ENCODE measurements at regions not wholly inside any gene's neighbourhood (a gene's known extent, or its start where the extent isn't known, plus 50 kb on each side); places are given as distances from the start of the nearest gene placed in this dataset.
A peak's percentile ranks its signal among the peaks of the same experiment; 100 is the strongest.

DNA sequence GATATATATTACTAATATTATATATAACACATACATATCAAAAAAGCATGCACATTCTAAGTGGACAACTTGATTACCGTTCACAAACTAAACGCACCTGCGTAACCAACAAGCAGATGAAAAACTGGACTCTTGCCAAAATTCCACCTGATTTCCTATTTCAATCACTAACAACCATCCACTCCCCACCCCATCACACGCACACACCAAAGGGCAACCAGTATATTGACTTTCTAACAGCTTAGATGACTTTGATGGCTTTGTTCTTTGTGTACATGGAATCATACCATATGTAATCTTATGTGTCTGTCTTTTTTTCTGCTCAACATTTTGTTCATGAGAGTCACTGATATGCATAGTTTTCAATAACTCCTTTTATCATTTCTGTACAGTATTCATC is 496.8 kb upstream of the ARRDC4 start:
- no peaks in the 10 kb centered on the region for H3K4me1 ChIP-seq (ENCODE audit: control insufficient read depth, insufficient read depth, low read length)
- 81% methylated on average over 3 of the region's 4 CpGs for WGBS (ENCODE audit: insufficient coverage)
- H3K4me3 ChIP-seq (ENCODE audit: low read depth, low read length), result no peak overlapping the region
- no peaks in the 10 kb centered on the region for H3K27me3 ChIP-seq (ENCODE audit: control insufficient read depth, insufficient read depth, low read length)
- H3K27ac ChIP-seq (ENCODE audit: low read depth, low read length), result no peak overlapping the region
- H3K36me3 ChIP-seq (ENCODE audit: control insufficient read depth, insufficient read depth, low read length), result no peaks in the 10 kb centered on the region
- no peaks in the 10 kb centered on the region for H3K9me3 ChIP-seq (ENCODE audit: control insufficient read depth, insufficient read depth, low read length)
- no peak for DNase-seq (ENCODE audit: low read depth in 4 of 6, low spot score in 6 of 6)

DNA sequence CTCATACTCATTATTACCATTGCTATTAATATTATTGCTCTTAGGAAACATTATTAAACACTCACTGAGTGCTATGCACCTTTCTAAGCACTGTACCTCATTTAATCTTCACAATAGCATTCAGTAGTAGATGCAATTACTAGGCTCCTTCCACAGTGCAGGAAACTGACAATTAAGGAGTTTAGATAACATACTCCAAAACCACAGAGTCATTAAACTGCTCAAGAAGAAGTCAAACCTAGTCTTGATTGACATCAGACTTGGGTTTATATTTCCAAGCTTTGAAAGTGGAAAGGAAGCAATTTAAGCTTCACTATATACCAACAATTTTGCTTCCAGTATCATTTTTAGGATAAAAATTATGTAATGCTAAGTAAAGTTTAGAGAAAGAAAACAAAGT is 490.1 kb upstream of the ARRDC4 start:
- H3K9me3 ChIP-seq (ENCODE audit: control insufficient read depth, insufficient read depth, low read length), result no peaks in the 10 kb centered on the region
- no peaks in the 10 kb centered on the region for H3K27me3 ChIP-seq (ENCODE audit: control insufficient read depth, insufficient read depth, low read length)
- H3K27ac ChIP-seq (ENCODE audit: low read depth, low read length), result no peak overlapping the region
- no peaks in the 10 kb centered on the region for H3K36me3 ChIP-seq (ENCODE audit: control insufficient read depth, insufficient read depth, low read length)
- H3K4me1 ChIP-seq (ENCODE audit: control insufficient read depth, insufficient read depth, low read length), result no peaks in the 10 kb centered on the region
- no peak overlapping the region for H3K4me3 ChIP-seq (ENCODE audit: low read depth, low read length)
- no peak for DNase-seq (ENCODE audit: low read depth in 4 of 6, low spot score in 6 of 6)

DNA sequence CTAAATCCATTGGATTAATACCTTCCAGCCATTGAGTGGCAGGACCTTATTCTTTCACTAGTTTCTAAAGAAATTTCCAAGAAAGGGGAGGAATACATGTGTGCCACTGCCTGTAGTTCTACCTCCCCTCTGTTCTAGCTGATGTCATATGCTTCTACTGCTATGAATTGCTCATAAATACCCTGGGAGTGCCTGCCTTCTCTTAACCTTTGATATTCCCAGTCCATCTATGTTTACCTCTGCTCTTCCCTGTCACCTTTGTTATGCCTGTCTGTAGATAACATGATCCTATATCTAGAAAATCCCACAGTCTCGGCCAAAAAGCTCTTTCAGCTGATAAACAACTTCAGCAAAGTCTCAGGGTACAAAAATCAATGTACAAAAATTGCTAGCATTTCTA is 486.9 kb upstream of the ARRDC4 start:
- H3K4me1 ChIP-seq (ENCODE audit: control insufficient read depth, insufficient read depth, low read length), result no peaks in the 10 kb centered on the region
- H3K27me3 ChIP-seq (ENCODE audit: control insufficient read depth, insufficient read depth, low read length), result no peaks in the 10 kb centered on the region
- no peak overlapping the region for H3K4me3 ChIP-seq (ENCODE audit: low read depth, low read length)
- no peak for DNase-seq (ENCODE audit: low read depth in 4 of 6, low spot score in 6 of 6)
- no peak overlapping the region for H3K27ac ChIP-seq (ENCODE audit: low read depth, low read length)
- WGBS (ENCODE audit: insufficient coverage), result 100% methylated on average over 1 of the region's 1 CpG
- no peaks in the 10 kb centered on the region for H3K36me3 ChIP-seq (ENCODE audit: control insufficient read depth, insufficient read depth, low read length)
- H3K9me3 ChIP-seq (ENCODE audit: control insufficient read depth, insufficient read depth, low read length), result no peaks in the 10 kb centered on the region

DNA sequence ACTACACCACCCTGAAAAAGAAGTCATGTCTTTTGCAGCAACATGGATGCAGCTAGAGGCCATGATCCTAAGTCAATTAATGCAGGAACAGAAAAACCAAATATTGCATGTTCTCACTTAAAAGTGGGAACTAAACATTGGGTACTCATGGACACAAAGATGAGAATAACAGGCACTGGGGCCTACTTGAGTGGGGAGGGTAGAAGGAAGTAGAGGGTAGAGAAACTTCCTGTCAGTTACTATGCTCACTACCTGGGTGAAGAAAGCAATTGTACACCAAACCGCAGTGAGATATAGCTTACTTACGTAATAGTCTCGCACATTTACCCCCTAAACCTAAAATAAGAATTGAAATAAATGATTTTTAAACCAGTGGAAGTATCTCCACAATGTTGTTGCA is 480.5 kb upstream of the ARRDC4 start:
- Histone ChIP-seq H3K27me3 (ENCODE audit: control insufficient read depth, insufficient read depth, low read length) (no peaks in the 10 kb centered on the region), H3K4me3 (ENCODE audit: low read depth, low read length) (no peak overlapping the region), H3K4me1 (ENCODE audit: control insufficient read depth, insufficient read depth, low read length) (no peaks in the 10 kb centered on the region), H3K36me3 (ENCODE audit: control insufficient read depth, insufficient read depth, low read length) (no peaks in the 10 kb centered on the region), H3K9me3 (ENCODE audit: control insufficient read depth, insufficient read depth, low read length) (peaks cover 5% of the 10 kb centered on the region), H3K27ac (ENCODE audit: low read depth, low read length) (no peak overlapping the region)
- no CpG with 5 or more reads among the region's 3 CpGs for WGBS (ENCODE audit: insufficient coverage)
- no peak for DNase-seq (ENCODE audit: low read depth in 4 of 6, low spot score in 6 of 6)

DNA sequence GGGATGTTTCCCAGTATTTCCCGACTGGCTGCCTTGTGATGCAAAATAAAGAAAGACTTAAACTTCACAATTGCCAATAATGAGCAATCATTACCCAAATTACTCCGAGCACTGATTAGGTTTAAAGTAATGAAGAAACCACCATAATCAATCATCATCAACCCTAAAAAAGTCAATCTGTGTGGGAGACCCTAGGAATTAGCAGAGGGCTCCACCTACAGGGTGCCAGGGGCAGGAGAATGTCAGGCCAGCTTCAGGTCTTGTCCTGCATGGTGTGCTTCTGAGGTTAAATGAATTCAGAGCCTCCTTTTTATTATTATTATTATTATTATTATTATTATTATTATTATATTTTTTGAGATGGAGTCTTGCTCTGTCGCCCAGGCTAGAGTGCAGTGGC is 478.0 kb upstream of the ARRDC4 start:
- WGBS (ENCODE audit: insufficient coverage), result no CpG with 5 or more reads among the region's 3 CpGs
- H3K4me3 ChIP-seq (ENCODE audit: low read depth, low read length), result no peak overlapping the region
- H3K4me1 ChIP-seq (ENCODE audit: control insufficient read depth, insufficient read depth, low read length), result no peaks in the 10 kb centered on the region
- no peaks in the 10 kb centered on the region for H3K27me3 ChIP-seq (ENCODE audit: control insufficient read depth, insufficient read depth, low read length)
- H3K9me3 ChIP-seq (ENCODE audit: control insufficient read depth, insufficient read depth, low read length), result peaks cover 5% of the 10 kb centered on the region
- no peaks in the 10 kb centered on the region for H3K36me3 ChIP-seq (ENCODE audit: control insufficient read depth, insufficient read depth, low read length)
- H3K27ac ChIP-seq (ENCODE audit: low read depth, low read length), result no peak overlapping the region
- DNase-seq (ENCODE audit: low read depth in 4 of 6, low spot score in 6 of 6), result no peak

DNA sequence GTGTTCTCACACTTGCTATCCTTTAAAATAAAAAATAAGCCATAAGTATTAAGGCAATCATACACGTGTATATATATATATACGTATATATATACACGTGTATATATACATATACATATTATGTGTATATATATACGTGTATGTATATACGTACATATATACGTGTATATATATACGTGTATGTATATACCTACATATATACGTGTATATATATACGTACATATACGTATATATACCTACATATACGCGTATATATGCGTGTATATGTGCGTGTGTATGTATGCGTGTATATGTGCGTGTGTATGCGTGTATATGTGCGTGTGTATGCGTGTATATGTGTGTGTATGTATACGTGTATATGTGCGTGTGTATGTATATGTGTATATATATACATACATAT is 477.3 kb upstream of the ARRDC4 start:
- no peak overlapping the region for H3K4me3 ChIP-seq (ENCODE audit: low read depth, low read length)
- no peaks in the 10 kb centered on the region for H3K4me1 ChIP-seq (ENCODE audit: control insufficient read depth, insufficient read depth, low read length)
- no peaks in the 10 kb centered on the region for H3K36me3 ChIP-seq (ENCODE audit: control insufficient read depth, insufficient read depth, low read length)
- no CpG with 5 or more reads among the region's 21 CpGs for WGBS (ENCODE audit: insufficient coverage)
- no peak for DNase-seq (ENCODE audit: low read depth in 4 of 6, low spot score in 6 of 6)
- no peaks in the 10 kb centered on the region for H3K27me3 ChIP-seq (ENCODE audit: control insufficient read depth, insufficient read depth, low read length)
- no peak overlapping the region for H3K27ac ChIP-seq (ENCODE audit: low read depth, low read length)
- H3K9me3 ChIP-seq (ENCODE audit: control insufficient read depth, insufficient read depth, low read length), result peaks cover 5% of the 10 kb centered on the region

DNA sequence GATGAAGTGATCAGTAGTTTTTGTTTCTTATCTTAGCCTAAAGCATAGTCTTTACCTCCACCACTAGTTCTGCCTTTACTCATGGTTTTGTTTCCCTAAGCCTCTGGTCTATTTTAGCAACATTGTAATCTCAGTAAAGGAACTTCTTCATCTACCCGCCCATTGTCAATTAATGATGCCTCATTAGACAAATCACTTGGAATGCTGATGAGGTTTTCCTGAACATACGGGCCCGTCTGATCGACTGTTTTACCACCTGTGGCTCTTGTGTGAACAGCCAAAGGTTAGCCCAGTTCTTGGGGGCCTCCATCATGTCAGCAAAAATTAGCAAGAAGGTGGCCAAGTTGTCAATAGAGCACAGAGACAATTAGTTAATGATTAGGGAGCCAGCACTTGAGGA is 470.1 kb upstream of the ARRDC4 start:
- Histone ChIP-seq H3K4me1 (ENCODE audit: control insufficient read depth, insufficient read depth, low read length) (no peaks in the 10 kb centered on the region), H3K27ac (ENCODE audit: low read depth, low read length) (no peak overlapping the region), H3K4me3 (ENCODE audit: low read depth, low read length) (no peak overlapping the region), H3K9me3 (ENCODE audit: control insufficient read depth, insufficient read depth, low read length) (no peaks in the 10 kb centered on the region), H3K36me3 (ENCODE audit: control insufficient read depth, insufficient read depth, low read length) (no peaks in the 10 kb centered on the region), H3K27me3 (ENCODE audit: control insufficient read depth, insufficient read depth, low read length) (no peaks in the 10 kb centered on the region)
- WGBS (ENCODE audit: insufficient coverage), result 62% methylated on average over 3 of the region's 4 CpGs
- peak in 1 of 6 donors; percentile 32 for DNase-seq (ENCODE audit: low read depth in 4 of 6, low spot score in 6 of 6)

DNA sequence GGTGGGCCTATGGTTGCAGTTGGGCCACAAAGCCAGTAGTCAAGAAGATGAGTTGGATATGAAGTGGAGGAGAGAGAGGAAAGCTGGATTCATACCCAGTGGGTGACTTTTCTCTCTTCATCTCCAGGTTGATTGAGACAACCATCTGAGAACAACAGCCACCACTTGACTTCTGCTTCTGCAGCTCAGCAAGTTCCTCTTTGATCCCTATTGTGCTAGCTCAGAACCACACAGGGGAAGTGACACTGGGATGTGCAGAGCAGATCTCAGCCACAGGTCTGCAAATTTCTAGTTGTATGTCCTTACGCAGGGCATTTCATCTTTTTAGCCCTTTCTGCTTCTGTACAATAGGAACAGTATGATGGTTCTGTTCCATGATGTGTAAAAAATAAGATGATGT is 459.2 kb upstream of the ARRDC4 start:
- no peaks in the 10 kb centered on the region for H3K36me3 ChIP-seq (ENCODE audit: control insufficient read depth, insufficient read depth, low read length)
- no peaks in the 10 kb centered on the region for H3K4me1 ChIP-seq (ENCODE audit: control insufficient read depth, insufficient read depth, low read length)
- no peak for DNase-seq (ENCODE audit: low read depth in 4 of 6, low spot score in 6 of 6)
- no peak overlapping the region for H3K4me3 ChIP-seq (ENCODE audit: low read depth, low read length)
- no CpG with 5 or more reads among the region's 1 CpG for WGBS (ENCODE audit: insufficient coverage)
- H3K27ac ChIP-seq (ENCODE audit: low read depth, low read length), result no peak overlapping the region
- no peaks in the 10 kb centered on the region for H3K27me3 ChIP-seq (ENCODE audit: control insufficient read depth, insufficient read depth, low read length)
- H3K9me3 ChIP-seq (ENCODE audit: control insufficient read depth, insufficient read depth, low read length), result no peaks in the 10 kb centered on the region

DNA sequence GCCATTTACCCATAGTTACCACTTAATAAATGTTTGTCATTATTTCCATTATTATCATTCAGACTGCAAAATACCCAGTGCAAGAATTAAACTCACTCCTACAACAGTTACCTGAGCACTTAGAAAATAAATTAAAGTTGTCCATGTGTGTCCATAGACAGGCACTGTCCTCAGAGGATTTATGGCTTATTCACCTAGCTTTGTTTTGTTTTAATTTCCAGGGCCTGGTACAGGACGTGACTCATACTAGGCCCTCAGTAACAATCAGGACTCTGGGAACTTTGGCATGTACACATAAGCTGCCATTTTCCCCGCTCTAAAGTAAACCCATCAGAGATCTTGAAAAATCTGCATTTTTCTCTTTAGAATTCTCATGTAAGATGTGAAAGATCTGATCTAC is 458.5 kb upstream of the ARRDC4 start:
- no peaks in the 10 kb centered on the region for H3K4me1 ChIP-seq (ENCODE audit: control insufficient read depth, insufficient read depth, low read length)
- no peaks in the 10 kb centered on the region for H3K27me3 ChIP-seq (ENCODE audit: control insufficient read depth, insufficient read depth, low read length)
- WGBS (ENCODE audit: insufficient coverage), result 92% methylated on average over 2 of the region's 2 CpGs
- no peak overlapping the region for H3K27ac ChIP-seq (ENCODE audit: low read depth, low read length)
- no peak overlapping the region for H3K4me3 ChIP-seq (ENCODE audit: low read depth, low read length)
- no peaks in the 10 kb centered on the region for H3K36me3 ChIP-seq (ENCODE audit: control insufficient read depth, insufficient read depth, low read length)
- no peak for DNase-seq (ENCODE audit: low read depth in 4 of 6, low spot score in 6 of 6)
- H3K9me3 ChIP-seq (ENCODE audit: control insufficient read depth, insufficient read depth, low read length), result no peaks in the 10 kb centered on the region

DNA sequence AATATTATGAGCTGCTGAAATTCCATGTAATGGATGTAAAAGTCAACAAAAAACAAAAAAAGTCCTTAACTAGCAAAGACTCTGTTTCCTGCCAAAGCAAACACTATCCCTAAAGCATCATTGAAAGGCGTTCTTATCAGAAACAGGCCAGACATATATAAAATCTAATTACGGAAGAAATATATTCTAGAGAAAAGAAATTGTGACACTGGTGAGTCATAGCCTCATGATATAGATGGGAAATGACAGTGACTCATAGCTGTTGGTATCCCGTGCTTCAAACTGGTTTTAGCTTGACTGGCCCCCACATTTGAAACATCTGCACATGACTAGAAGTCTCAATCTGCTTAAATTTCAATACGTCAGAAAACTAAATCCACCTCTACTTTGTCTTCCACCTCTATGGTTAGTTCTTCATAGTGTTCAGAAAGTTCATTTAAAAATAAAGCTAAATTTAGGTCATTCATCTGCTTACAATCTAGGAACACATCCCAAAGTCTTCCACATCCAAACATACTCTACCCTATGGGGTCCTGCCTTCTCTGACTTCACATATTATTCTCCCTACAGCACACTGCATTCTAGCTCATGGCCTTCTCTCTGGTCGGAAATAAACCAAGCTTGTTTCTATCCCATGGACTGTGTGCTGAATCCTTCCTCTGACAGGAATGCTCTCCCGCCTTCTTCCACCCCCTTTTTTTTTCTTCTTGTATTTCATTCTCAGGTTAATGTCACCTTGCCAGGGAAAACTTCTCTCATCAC is 456.3 kb upstream of the ARRDC4 start:
- Histone ChIP-seq H3K27me3 (ENCODE audit: control insufficient read depth, insufficient read depth, low read length) (no peaks in the 10 kb centered on the region), H3K4me1 (ENCODE audit: control insufficient read depth, insufficient read depth, low read length) (no peaks in the 10 kb centered on the region), H3K4me3 (ENCODE audit: low read depth, low read length) (no peak overlapping the region), H3K27ac (ENCODE audit: low read depth, low read length) (no peak overlapping the region), H3K36me3 (ENCODE audit: control insufficient read depth, insufficient read depth, low read length) (no peaks in the 10 kb centered on the region), H3K9me3 (ENCODE audit: control insufficient read depth, insufficient read depth, low read length) (no peaks in the 10 kb centered on the region)
- no peak for DNase-seq (ENCODE audit: low read depth in 4 of 6, low spot score in 6 of 6)
- WGBS (ENCODE audit: insufficient coverage), result 97% methylated on average over 2 of the region's 6 CpGs

Measured in spinal cord (tissue), 9 donors.